ENCODE measurements at regions not wholly inside any gene's neighbourhood (a gene's known extent, or its start where the extent isn't known, plus 50 kb on each side); places are given as distances from the start of the nearest gene placed in this dataset.

- DNase-seq (ENCODE audit: low spot score in 2 of 2, unreplicated experiment in 2 of 2), result no peak
- no peak overlapping the region for H3K27ac Mint-ChIP-seq
- no peak overlapping the region for H3K4me3 Mint-ChIP-seq
- peaks cover 10% of the 10 kb centered on the region for H3K9me3 Mint-ChIP-seq
- H3K4me1 Mint-ChIP-seq, result no peaks in the 10 kb centered on the region
- H3K36me3 Mint-ChIP-seq, result no peaks in the 10 kb centered on the region
- no peaks in the 10 kb centered on the region for H3K27me3 Mint-ChIP-seq (ENCODE audit: low read depth)
- TF ChIP-seq CTCF (IDR thresholded peaks at IDR 0.05; ENCODE audit: unreplicated experiment), result no peak
Measured at GRCh38 chr4:163939597-163939996, 445.1 kb downstream of the TMA16 start.

- no peaks in the 10 kb centered on the region for H3K36me3 Mint-ChIP-seq
- DNase-seq (ENCODE audit: low spot score in 2 of 2, unreplicated experiment in 2 of 2), result no peak
Measured at GRCh38 chr4:163941221-163941905, 446.9 kb downstream of the TMA16 start.

GRCh38 chr4:163948920-163949455 lies 454.5 kb downstream of the TMA16 start:
- no peaks in the 10 kb centered on the region for H3K27me3 Mint-ChIP-seq (ENCODE audit: low read depth)
- H3K36me3 Mint-ChIP-seq, result no peaks in the 10 kb centered on the region
- DNase-seq (ENCODE audit: low spot score in 2 of 2, unreplicated experiment in 2 of 2), result no peak
- TF ChIP-seq CTCF (IDR thresholded peaks at IDR 0.05; ENCODE audit: unreplicated experiment), result no peak
- no peak overlapping the region for H3K4me3 Mint-ChIP-seq
- no peaks in the 10 kb centered on the region for H3K4me1 Mint-ChIP-seq
- H3K9me3 Mint-ChIP-seq, result peaks cover 4% of the 10 kb centered on the region
- H3K27ac Mint-ChIP-seq, result no peak overlapping the region

More at GRCh38 chr4:163941221-163941905, 446.9 kb downstream of the TMA16 start:
- H3K27me3 Mint-ChIP-seq (ENCODE audit: low read depth), result no peaks in the 10 kb centered on the region
- H3K27ac Mint-ChIP-seq, result no peak overlapping the region
- no peaks in the 10 kb centered on the region for H3K4me1 Mint-ChIP-seq
- no peak overlapping the region for H3K4me3 Mint-ChIP-seq
- H3K9me3 Mint-ChIP-seq, result peaks cover 8% of the 10 kb centered on the region
- TF ChIP-seq CTCF (IDR thresholded peaks at IDR 0.05; ENCODE audit: unreplicated experiment), result no peak

GRCh38 chr4:163949976-163950601 lies 455.6 kb downstream of the TMA16 start:
- no peak for TF ChIP-seq CTCF (IDR thresholded peaks at IDR 0.05; ENCODE audit: unreplicated experiment)
- no peaks in the 10 kb centered on the region for H3K27me3 Mint-ChIP-seq (ENCODE audit: low read depth)
- H3K9me3 Mint-ChIP-seq, result peaks cover 4% of the 10 kb centered on the region
- H3K27ac Mint-ChIP-seq, result no peak overlapping the region
- no peaks in the 10 kb centered on the region for H3K4me1 Mint-ChIP-seq
- H3K36me3 Mint-ChIP-seq, result no peaks in the 10 kb centered on the region
- no peak for DNase-seq (ENCODE audit: low spot score in 2 of 2, unreplicated experiment in 2 of 2)
- no peak overlapping the region for H3K4me3 Mint-ChIP-seq

- Mint-ChIP-seq H3K4me1 (no peaks in the 10 kb centered on the region), H3K27me3 (ENCODE audit: low read depth) (no peaks in the 10 kb centered on the region), H3K4me3 (no peak overlapping the region), H3K9me3 (peaks cover 5% of the 10 kb centered on the region), H3K36me3 (no peaks in the 10 kb centered on the region), H3K27ac (no peak overlapping the region)
- TF ChIP-seq CTCF (IDR thresholded peaks at IDR 0.05; ENCODE audit: unreplicated experiment), result no peak
- DNase-seq (ENCODE audit: low spot score in 2 of 2, unreplicated experiment in 2 of 2), result no peak
Measured at GRCh38 chr4:163955288-163955687, 460.8 kb downstream of the TMA16 start.
